ENCODE measurements at regions not wholly inside any gene's neighbourhood (a gene's known extent, or its start where the extent isn't known, plus 50 kb on each side); places are given as distances from the start of the nearest gene placed in this dataset.

GRCh38 chr2:176473177-176473576 is 203.9 kb downstream of the MTX2 start:
- intact Hi-C loops (cut with micrococcal nuclease; ENCODE audit: unreplicated experiment) (no loop called here), in situ Hi-C loops (cut with HindIII; ENCODE audit: extremely low pct_ligation_motif_present, low pct_unique_long_range_greater_than_20kb) (no loop called here)
- no TSS peak for BruUV-seq (replicated peaks)
- Histone ChIP-seq H3K36me3 (replicated peaks in 1 of 2; ENCODE audit: control insufficient read depth in 1 of 2, insufficient read depth in 2 of 2, low read length in 2 of 2) (no peaks in the 10 kb centered on the region), H2AFZ (ENCODE audit: low read length) (peak overlapping the region; percentile 47), H4K20me1 (ENCODE audit: insufficient read depth, low read length) (no peaks in the 10 kb centered on the region), H3K9me3 (ENCODE audit: low read length) (no peaks in the 10 kb centered on the region), H3K27me3 (ENCODE audit: control insufficient read depth in 1 of 2, insufficient read depth in 2 of 2, low read length in 2 of 2) (peaks cover 0 to 37% of the 10 kb centered on the region in 2 experiments; a peak in 2 of 5 replicates), H3K9ac (ENCODE audit: insufficient read depth, low read depth, low read length) (no peak overlapping the region), H3K79me2 (ENCODE audit: insufficient read depth, low read length) (no peaks in the 10 kb centered on the region), H3K27ac (ENCODE audit: extremely low read length, insufficient read depth, low read length) (no peak overlapping the region), H3K4me1 (ENCODE audit: insufficient read depth, low read length) (0 out of 2 replicates have a peak, but pooled peaks cover 10% of the 10 kb centered on the region), H3K4me3 (replicated peaks in 1 of 3; ENCODE audit: insufficient read depth in 1 of 3, low read depth in 2 of 3, low read length in 3 of 3) (peak overlapping the region in 2 of 3 experiments; percentile 35 to 52; a peak in 3 of 6 replicates), H3K4me2 (ENCODE audit: low read depth, low read length) (peak overlapping the region; percentile 63)
- no peak for FAIRE-seq
- DNase-seq (ENCODE audit: low spot score), result no peak
- ATAC-seq, result peak; percentile 56
- whole genome bisulfite sequencing (ENCODE audit: low lambda C conversion rate), result 36% methylated on average over 4 of the region's 4 CpGs
- POLR2A ChIA-PET, result no interaction called here
- TF ChIP-seq NFIC (IDR thresholded peaks at IDR 0.05; ENCODE audit: low read length) (no peak), ZSCAN30 (CRISPR knock-in tag; IDR thresholded peaks at IDR 0.05) (no peak), PRDM15 (CRISPR knock-in tag; IDR thresholded peaks at IDR 0.05) (peak; percentile 51; the same call in 1 of the 2 replicates), RXRB (CRISPR knock-in tag; IDR thresholded peaks at IDR 0.05; ENCODE audit: borderline replicate concordance) (no peak), ZNF549 (CRISPR knock-in tag; IDR thresholded peaks at IDR 0.05) (no peak), ZNF574 (CRISPR knock-in tag; IDR thresholded peaks at IDR 0.05) (no peak), IRF1 (CRISPR knock-in tag; IDR thresholded peaks at IDR 0.05; ENCODE audit: low read depth) (0 out of 2 replicates have a peak, but pooled peaks have one; percentile 81)
- CTCF ChIA-PET (ENCODE audit: low intra/inter-chr PET ratio, low total read pairs), result no interaction called here

All from HepG2 (cell line).